Dendritic cell treated with granulocyte-macrophage colony-stimulating factor and Interleukin-4, amounts not matched to agents 40 ng/mL and 50 ng/mL, for 4 days (primary cell): ENCODE measurements at regions not wholly inside any gene's neighbourhood (a gene's known extent, or its start where the extent isn't known, plus 50 kb on each side); places are given as distances from the start of the nearest gene placed in this dataset.

ENCODE experiments used
- H3K27ac Mint-ChIP-seq: one replicate; pipeline ENCODE4 v1.8.0; 2022; ENCODE audit warnings: mild to moderate bottlenecking, mixed read lengths
- H3K27me3 Mint-ChIP-seq: one replicate; pipeline ENCODE4 v1.8.0; 2022; ENCODE audit warnings: mild to moderate bottlenecking, mixed read lengths
- H3K36me3 Mint-ChIP-seq: one replicate; pipeline ENCODE4 v1.8.0; 2022; ENCODE audit warnings: low read depth, mixed read lengths
- H3K4me1 Mint-ChIP-seq: one replicate; pipeline ENCODE4 v1.8.0; 2022; ENCODE audit warnings: low read depth, mixed read lengths
- H3K4me3 Mint-ChIP-seq: one replicate; pipeline ENCODE4 v1.8.0; 2022; ENCODE audit warnings: mild to moderate bottlenecking, moderate library complexity, mixed read lengths
- H3K9me3 Mint-ChIP-seq: one replicate; pipeline ENCODE4 v1.8.0; 2022; ENCODE audit warnings: mixed read lengths
- intact Hi-C: fragments of 100-400 bp; cut with micrococcal nuclease; formaldehyde crosslinking; loops from one replicate; pipeline ENCODE4 v1.15.0; 2022

- Mint-ChIP-seq H3K27ac (no peak overlapping the region), H3K4me3 (no peak overlapping the region), H3K9me3 (no peaks in the 10 kb centered on the region), H3K4me1 (no peaks in the 10 kb centered on the region), H3K27me3 (no peaks in the 10 kb centered on the region), H3K36me3 (no peaks in the 10 kb centered on the region)
- intact Hi-C loops, result no loop called here
Measured at GRCh38 chrX:11059933-11060332, 51.2 kb upstream of the HCCS start.
